ENCODE measurements at regions not wholly inside any gene's neighbourhood (a gene's known extent, or its start where the extent isn't known, plus 50 kb on each side); places are given as distances from the start of the nearest gene placed in this dataset.

DNA sequence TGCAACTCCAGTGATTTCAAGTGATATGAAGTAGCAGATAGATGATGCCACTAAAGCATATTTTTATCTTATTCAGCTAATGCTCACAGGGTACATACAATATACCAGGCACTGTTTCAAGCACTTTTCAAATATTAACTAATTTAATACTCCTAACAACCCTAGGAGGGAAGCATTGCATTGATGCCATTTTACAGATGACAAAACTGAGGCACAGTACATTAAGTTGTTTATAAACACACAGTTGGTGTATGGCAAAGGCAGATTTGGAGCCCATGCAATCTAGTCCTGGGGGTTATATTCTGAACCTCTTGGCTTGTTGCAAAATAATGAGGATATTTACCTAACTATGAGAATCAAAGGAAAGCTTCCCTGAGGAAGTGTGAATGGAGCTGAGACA lies 371.0 kb downstream of the SFMBT2 start:
- Mint-ChIP-seq H3K27ac (no peak overlapping the region), H3K4me3 (no peak overlapping the region), H3K27me3 (ENCODE audit: insufficient read depth, low read depth, poor library complexity) (peaks cover 3% of the 10 kb centered on the region), H3K36me3 (ENCODE audit: low read depth) (no peaks in the 10 kb centered on the region), H3K9me3 (no peaks in the 10 kb centered on the region), H3K4me1 (no peaks in the 10 kb centered on the region)
- H3K9me2 ChIP-seq (ENCODE audit: insufficient read depth), result no peaks in the 10 kb centered on the region
- no peaks in the 10 kb centered on the region for H3K79me2 ChIP-seq (replicated peaks; ENCODE audit: insufficient read depth)
- no peak for DNase-seq (ENCODE audit: low spot score)
- no peaks in the 10 kb centered on the region for H3K27me3 ChIP-seq (ENCODE audit: insufficient read depth)
- no peak overlapping the region for H2AFZ ChIP-seq
- TF ChIP-seq EZH2 (IDR thresholded peaks at IDR 0.05; ENCODE audit: low read depth, unreplicated experiment) (no peak), ZNF331 (CRISPR knock-in tag; IDR thresholded peaks at IDR 0.05; ENCODE audit: low read depth) (no peak), NANOG (IDR thresholded peaks at IDR 0.05; ENCODE audit: borderline replicate concordance) (no peak), POLR2AphosphoS5 (IDR thresholded peaks at IDR 0.05; ENCODE audit: low read depth) (no peak), CTCF (conservative IDR thresholded peaks at IDR 0.05; ENCODE audit: low read depth in 2 of 2) (no peak), EZH2phosphoT487 (IDR thresholded peaks at IDR 0.05; ENCODE audit: unreplicated experiment) (no peak), ZNF114 (CRISPR knock-in tag; IDR thresholded peaks at IDR 0.05) (no peak), STAT1 (IDR thresholded peaks at IDR 0.05; ENCODE audit: unreplicated experiment) (no peak), CREB1 (CRISPR knock-in tag; IDR thresholded peaks at IDR 0.05; ENCODE audit: low read depth) (no peak), JUNB (IDR thresholded peaks at IDR 0.05; ENCODE audit: unreplicated experiment) (no peak), ZNF462 (CRISPR knock-in tag; IDR thresholded peaks at IDR 0.05) (no peak), ETS1 (IDR thresholded peaks at IDR 0.05) (no peak)
- TF ChIP-seq, protein P1, sequence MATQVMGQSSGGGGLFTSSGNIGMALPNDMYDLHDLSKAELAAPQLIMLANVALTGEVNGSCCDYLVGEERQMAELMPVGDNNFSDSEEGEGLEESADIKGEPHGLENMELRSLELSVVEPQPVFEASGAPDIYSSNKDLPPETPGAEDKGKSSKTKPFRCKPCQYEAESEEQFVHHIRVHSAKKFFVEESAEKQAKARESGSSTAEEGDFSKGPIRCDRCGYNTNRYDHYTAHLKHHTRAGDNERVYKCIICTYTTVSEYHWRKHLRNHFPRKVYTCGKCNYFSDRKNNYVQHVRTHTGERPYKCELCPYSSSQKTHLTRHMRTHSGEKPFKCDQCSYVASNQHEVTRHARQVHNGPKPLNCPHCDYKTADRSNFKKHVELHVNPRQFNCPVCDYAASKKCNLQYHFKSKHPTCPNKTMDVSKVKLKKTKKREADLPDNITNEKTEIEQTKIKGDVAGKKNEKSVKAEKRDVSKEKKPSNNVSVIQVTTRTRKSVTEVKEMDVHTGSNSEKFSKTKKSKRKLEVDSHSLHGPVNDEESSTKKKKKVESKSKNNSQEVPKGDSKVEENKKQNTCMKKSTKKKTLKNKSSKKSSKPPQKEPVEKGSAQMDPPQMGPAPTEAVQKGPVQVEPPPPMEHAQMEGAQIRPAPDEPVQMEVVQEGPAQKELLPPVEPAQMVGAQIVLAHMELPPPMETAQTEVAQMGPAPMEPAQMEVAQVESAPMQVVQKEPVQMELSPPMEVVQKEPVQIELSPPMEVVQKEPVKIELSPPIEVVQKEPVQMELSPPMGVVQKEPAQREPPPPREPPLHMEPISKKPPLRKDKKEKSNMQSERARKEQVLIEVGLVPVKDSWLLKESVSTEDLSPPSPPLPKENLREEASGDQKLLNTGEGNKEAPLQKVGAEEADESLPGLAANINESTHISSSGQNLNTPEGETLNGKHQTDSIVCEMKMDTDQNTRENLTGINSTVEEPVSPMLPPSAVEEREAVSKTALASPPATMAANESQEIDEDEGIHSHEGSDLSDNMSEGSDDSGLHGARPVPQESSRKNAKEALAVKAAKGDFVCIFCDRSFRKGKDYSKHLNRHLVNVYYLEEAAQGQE (IDR thresholded peaks at IDR 0.05; ENCODE audit: unreplicated experiment), result no peak
- no peaks in the 10 kb centered on the region for H3K36me3 ChIP-seq (ENCODE audit: insufficient read depth)
- ATAC-seq, result no peak
- no peaks in the 10 kb centered on the region for H3F3A ChIP-seq (replicated peaks; ENCODE audit: low read depth)
- H3K27ac ChIP-seq (ENCODE audit: low read depth), result no peak overlapping the region
- no peak overlapping the region for H3K4me2 ChIP-seq
- no peak overlapping the region for H3K4me3 ChIP-seq
- H4K20me1 ChIP-seq (replicated peaks; ENCODE audit: insufficient read depth), result no peaks in the 10 kb centered on the region
- no peaks in the 10 kb centered on the region for H3K4me1 ChIP-seq (ENCODE audit: insufficient read depth)
